ENCODE measurements at regions not wholly inside any gene's neighbourhood (a gene's known extent, or its start where the extent isn't known, plus 50 kb on each side); places are given as distances from the start of the nearest gene placed in this dataset.

DNA sequence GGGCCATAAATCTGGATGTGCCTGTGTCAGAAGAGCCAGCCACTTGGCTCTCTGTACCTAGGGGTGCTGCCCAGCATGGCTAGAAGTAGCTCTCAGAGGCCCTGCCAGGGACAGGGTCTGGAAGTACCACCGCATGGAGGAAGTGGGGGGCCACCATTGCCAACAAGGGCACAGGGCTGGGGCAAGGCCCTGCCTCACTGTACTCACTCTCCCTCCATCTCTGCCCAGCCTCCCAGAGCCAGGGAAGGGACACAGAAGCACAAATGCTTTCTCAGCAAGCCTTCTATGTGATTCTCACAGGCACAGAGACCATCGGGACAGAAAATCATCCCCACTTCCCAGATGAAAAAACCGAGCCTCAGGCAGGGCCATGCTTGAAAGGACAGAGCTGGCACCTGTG lies 138.1 kb downstream of the C5orf15 start:
- no peak for DNase-seq

DNA sequence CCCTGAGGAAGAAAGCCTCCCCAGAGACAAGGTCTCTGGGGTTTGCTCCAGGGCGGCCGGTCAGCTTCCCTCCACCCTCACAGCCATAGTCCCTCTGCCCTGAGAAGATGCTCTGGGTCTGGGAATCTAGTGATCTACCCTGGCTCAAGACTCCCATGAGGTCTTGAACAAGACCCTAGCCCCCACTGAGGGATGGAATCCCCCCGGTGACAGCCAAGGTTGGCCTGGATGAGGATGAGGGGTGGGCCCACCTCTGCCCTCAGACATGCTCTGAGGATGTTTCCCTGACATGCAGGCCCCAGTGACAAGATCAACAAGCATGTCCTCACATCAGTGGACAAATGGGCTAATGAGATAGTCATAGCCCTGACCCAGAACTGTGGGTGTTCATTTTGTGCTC lies 138.6 kb downstream of the C5orf15 start:
- DNase-seq, result no peak

DNA sequence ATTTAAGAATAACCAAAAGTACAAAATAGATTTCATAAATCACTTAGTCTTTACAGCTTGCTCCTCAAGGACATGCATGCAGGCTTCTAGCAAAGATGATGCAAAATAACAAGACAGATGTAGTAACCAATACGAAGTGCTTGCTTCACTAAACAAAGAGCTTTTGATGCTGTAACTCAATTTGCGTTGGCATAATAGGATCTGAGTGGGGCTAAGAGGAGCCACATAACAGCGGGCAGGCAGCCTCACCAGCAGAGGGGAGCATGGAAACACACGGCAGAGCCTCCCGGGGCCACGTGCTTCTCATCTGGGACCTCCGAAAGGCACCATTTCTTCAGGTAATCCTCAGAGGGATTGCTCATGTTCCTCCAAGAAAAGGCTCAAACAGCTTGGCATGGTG lies 139.7 kb downstream of the C5orf15 start:
- DNase-seq, result no peak

DNA sequence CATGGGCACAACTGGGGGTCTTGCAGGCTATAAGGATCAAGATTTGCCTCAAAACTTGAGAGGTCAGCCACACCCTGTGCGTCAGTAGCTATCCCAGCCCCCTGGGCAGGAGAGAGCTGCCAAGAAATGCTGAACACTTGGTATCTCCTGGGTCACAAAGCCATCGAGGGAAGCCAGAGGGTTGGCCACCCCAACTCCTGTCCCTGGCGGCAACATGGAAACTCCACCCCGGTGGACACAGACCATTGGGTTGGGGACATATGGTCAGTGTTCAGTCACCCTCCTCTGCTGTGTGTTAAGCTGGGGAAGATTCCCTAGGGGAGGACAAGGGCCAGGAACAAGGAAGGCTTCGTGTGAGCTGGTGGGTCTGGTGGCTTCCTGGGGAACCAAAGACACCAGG lies 140.6 kb downstream of the C5orf15 start:
- no peak for DNase-seq

DNA sequence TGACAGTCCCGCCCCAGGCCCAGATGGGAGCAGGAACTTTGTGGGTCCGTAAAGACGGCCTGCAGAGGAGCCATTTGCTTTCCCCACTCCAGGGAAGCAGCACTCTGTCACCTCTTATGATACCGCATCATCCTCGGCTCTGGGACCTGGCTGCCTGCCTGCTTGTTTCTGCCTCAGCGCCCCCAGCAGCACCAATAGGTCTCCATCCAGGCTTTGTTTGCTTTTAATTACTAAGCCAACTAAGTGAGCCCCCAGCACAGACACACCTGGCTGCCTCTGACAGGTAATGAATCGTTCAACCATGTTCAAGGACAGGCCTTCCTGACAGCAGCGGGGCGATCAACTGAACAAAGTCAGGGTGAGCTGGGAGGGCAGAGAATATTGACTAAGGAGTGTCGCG lies 141.4 kb downstream of the C5orf15 start:
- DNase-seq, result no peak

DNA sequence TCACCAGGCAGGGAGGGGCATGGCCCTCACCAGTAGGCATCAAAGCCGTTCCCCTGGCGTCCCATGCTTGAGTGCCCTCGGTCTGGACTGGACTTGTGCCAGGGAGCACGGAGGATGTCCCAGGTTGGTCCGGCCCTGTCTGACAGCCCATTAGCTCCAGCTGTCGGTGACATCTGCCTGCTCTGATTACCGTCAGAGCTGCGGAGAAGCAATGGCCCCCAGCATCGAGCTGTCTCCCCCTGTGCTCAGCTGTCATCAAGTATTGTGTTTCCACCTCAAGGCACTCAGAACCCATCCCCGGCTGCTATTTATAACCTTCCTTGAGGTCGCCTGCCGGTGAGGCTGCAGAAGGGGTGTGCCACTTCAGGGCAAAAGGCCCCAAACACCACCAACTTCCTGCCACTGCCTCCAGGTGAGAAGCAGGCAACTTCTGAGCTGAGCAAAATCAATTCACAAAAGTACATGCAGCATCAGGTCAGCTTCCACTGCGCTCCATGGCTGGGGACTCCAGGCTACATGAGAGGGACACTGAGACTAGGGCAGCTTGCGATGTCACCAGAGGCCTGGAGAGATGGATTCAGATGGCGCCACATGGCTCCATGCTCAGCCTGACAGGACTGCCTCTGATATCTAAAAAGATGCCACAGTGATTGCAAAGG lies 142.7 kb downstream of the C5orf15 start:
- no peak for DNase-seq

DNA sequence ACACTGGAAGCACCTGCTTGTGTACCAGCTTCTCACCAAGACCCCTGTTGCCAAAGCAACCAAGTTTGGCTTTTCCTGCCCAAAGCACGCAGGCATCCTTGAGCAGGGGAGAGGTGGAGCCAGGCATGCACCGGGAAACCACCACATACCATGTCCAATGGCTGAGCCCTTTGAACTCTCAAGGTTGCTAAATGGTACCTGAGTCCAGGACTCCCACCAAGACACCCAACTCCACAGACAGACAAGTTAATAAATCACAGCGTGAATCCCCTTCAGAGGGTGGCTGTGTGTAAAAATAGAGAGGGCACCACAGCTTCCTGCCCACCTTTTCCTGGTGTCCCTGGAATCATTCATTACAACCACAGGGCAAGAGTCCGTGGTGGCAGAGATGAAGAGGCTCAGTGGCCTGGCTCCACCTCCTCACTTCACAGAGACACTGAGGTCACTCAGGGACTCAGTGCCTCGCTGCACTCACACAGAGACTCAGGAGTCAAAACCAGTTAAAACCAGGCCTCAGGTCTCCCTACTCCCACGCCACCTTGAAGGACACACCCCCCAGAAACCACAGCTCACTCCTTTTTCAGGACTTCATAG lies 143.7 kb downstream of the C5orf15 start:
- DNase-seq, result no peak

DNA sequence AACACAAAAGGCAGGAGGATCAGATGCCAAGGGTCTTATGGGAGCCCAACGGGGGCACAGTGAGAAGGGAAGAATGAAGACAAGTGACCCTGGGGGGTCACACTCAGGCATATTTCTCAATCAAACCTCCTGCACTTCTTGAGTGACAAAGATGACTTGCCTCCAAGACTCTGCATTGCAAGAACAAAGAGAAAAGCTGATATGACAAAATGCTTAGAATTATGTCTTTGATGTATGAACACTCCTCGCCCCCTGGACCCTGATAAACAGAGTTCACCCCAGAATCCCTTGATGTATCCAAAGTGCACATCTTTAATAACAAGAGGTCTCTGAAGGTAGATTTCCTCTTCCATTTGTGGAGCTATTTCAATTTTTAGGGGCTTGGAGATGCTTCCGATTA lies 146.5 kb downstream of the C5orf15 start:
- DNase-seq, result no peak

DNA sequence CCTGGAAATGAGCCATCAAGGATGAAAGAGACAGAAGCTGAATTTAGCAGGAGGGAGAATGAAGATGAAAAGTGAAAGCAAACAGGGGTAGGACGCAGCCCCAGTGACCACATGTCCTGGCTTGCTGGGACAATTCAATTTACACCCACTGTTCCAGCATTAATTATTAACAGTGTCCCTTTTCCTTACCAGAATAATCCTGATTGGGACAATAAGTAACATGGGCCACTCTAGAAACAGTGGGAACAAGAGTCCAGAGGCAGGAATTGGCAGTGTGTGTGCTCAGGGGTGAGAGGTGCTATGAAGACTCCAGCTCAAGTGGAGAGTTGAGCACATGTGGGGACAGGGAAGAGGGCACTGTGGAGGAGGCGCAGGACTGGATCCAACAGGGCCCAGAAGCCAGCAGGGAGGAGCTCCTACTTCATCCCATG lies 147.1 kb downstream of the C5orf15 start:
- no peak for DNase-seq

DNA sequence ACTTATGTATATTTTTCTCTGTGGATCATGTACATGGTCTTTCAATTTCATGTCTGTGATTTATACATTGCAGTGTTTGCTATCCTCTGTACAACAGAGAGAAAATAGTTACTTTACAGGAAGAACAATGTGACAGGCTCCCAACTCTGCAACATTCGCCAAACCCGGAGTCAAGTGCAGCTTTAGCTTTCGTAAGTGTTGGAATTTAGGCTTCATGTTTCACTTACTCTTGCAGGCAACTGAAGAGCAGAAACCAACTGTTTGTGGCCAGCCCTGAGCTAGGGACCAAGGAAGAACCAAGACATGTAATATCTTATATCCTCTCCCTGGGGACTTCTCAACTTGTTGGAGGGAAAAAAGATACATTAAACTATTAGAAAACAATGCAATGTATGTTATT lies 147.9 kb downstream of the C5orf15 start:
- no peak for DNase-seq

DNA sequence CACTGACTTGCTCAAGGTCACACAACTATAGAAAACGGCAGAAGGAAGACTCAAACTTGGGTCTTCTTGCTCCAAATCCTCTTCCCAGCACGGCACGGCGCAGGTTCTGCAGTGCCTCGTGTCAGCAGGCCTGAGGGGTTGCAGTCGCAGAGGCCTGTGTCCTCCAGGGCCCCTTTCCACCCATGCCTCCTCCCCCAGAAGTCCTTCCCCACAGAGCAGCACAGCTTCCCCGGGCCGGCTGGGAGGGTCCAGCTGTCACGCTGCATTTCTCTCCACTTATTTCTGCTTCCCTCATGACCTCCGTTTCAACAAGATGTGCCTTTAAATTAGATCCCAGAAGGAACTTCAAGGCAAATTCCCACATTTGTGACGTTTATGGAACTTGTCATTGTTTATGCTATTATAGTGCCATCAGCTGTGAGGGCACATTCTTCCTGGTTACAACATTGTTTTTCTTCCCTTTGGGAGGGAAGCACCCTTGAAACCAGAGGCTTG lies 148.4 kb downstream of the C5orf15 start:
- no peak for DNase-seq

DNA sequence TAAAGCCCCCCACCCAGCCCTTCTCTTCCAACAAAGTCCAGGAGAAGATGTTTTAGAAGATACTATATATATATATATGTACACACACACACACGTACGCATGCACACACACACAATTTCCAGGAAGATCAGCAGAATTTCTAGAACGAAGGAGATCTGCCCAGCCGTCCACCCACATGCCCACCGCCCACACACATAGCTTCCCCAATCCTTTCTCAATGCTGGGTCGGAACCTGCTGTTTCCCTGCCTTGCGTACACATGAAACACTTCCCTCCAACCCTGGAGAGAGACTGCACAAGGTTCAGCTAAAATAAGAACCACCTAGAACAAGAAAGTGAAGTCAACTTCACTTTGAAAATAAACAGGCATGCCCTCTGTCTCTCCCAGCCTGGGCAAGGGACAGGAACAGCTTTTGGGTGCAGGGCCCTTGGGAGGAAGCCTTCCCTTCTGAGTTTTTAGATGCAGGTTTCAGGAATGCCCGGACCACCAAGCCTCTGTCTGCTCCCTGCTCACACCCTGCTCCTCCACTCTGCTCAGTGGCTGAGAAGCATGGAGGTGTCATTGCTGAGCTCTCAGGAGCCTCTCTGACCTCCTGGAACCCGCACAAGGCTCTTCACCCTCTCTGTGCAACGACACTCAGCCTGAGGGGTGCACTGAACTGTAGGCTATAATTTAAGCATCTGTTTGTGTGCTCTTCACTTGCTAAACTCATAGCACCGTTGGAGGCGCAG lies 149.4 kb downstream of the C5orf15 start:
- DNase-seq, result no peak

DNA sequence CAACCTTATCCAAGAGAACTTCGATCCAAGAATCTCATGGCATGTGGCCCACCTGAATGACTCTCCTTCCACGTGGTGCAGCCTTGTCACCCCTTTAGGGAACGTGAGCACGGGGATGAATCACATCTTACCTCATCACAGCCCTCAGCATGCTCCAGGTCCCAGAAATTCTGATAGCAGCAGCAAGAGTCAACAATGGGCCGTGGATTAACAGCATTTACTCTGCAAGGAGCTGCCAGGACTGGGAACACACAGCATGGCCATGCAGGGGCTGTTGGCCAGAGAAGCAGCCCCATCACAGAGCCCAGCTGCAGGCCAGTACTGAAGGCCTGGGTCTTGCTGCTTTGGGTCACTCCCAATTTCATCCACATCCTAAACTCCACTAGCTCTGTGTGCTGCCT lies 150.4 kb downstream of the C5orf15 start:
- DNase-seq, result peak in 2 of 51 donors; percentile 5 to 9

DNA sequence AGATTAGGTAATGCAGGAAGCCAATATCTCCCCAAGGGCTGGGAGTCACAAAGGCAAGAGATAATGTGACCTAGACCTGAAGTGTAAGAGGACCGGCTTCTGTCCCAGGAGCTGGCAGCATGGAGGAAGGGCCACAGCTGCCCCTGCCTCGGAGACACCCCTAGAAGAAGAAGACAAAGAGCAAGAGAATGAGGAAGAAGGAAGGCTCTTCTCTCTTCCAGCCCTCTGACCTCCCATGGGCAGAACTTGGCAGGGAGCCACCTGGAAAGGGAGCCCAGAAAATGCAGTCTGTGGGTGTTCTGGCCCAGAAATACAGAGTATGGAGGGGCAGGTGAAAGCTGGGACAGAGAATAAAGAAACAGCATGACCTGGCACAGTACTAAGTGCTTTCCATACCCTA lies 151.0 kb downstream of the C5orf15 start:
- DNase-seq, result no peak

DNA sequence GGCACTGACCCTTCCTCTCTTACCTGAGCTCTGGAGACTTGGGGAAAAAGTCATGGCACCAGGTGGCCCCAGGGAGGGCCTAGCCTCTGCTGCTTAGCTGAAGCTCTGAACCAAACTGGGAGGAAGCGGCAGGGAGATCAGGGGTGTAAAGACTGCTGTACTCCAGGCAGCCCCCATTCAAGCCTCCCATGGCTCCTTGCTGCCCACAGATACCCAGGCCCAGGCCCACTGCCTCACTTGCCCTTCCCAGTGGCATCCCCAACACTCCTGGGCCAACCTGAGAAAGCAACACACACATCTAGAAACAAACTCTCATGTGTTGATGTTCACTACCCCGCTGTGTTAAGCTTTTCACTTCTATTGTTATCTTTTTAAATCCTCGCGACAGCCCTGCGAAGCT lies 151.6 kb downstream of the C5orf15 start:
- no peak for DNase-seq

DNA sequence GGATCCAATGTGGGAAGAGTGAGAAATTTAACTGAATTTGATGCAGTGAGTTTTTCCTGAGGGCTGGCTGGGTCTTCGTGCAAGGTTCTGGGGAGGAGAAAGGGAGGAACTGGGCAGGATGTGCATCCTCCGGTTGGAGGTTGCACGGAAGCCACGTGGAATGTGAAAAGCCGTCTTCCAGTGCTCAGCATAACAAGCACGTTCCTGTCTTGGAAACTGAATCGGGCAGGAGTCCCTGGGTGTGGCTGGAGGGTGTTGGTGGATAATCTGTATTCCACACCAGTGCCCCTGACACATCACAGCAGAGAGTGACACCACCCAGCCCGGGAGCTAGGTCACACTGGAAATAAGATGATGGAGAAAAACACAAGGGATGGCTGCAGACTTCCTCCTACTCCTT lies 154.3 kb downstream of the C5orf15 start:
- no peak for DNase-seq

DNA sequence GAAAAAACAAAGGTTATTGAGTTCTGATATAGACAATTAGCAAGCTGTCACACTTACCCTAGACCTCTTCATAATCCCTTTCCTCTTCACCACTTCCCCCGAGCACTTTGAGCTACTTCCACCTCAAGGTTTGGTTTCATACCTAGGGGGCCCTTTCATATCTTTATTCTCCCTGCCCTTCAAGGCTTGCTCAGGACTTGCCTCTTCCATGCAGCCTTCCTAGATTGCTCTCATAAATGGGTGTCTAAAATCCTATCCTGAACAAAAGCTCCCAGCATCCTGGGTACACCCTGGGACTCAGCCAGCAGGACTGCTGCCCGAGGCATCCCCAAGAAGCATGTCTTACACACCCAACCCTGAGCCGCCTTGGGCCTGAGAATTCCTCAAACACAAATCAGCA lies 157.3 kb downstream of the C5orf15 start:
- no peak for DNase-seq

DNA sequence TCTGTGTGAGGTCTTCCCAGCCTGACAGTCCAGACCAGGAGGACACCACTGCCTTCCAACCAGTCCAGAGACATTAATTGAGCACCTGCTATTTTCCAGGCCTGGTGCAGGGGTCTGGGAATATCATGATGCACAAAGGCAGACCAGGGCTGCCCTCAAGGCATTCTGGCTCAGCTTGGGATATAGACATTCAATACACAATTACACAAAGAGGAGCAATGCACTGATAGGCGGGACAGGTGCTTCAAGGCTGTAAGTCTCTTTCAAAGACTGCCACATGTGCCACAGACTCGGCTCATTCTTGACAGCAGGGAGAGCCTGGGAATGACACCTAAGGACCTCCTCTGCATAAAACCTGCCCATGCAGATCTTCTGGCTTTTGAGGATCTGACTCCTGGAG lies 158.6 kb downstream of the C5orf15 start:
- no peak for DNase-seq

DNA sequence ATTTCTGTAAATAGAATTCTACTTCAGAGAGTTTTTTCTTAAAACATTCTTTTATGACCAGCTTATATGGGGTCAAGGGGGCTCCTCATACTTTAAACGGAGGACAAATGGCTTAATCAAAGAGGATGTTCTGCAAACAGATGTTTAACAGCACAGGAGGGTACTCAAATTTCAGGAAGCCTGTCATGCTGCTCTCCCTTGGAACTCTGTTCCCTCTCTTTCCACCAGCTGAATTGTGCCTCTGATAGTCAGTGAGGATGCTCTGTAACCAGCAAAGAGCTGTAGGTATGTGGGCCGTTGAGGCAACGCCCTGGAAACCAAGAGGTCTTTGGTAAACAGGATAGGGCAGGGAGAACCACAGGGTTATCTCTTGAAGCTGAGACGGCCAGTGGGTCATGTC lies 161.1 kb downstream of the C5orf15 start:
- no peak for DNase-seq

DNA sequence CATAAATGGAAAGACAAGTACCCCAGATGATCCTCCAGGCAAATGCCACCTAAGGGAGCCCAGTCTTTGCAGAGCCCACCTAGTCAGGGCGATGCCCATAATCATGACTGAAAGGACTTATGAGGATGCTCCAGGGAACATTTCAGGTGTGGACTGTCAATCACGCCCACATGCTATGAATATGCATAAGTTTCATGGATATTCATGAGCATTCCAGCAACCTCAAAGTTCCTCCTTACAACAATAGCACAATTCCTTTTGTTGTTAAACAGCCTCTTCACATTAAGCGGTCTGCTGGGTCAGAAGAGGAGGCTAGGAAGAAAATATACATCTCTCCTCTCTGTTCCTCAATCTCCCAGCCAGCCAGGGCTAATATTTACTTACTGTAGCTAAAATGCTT lies 161.6 kb downstream of the C5orf15 start:
- no peak for DNase-seq

DNA sequence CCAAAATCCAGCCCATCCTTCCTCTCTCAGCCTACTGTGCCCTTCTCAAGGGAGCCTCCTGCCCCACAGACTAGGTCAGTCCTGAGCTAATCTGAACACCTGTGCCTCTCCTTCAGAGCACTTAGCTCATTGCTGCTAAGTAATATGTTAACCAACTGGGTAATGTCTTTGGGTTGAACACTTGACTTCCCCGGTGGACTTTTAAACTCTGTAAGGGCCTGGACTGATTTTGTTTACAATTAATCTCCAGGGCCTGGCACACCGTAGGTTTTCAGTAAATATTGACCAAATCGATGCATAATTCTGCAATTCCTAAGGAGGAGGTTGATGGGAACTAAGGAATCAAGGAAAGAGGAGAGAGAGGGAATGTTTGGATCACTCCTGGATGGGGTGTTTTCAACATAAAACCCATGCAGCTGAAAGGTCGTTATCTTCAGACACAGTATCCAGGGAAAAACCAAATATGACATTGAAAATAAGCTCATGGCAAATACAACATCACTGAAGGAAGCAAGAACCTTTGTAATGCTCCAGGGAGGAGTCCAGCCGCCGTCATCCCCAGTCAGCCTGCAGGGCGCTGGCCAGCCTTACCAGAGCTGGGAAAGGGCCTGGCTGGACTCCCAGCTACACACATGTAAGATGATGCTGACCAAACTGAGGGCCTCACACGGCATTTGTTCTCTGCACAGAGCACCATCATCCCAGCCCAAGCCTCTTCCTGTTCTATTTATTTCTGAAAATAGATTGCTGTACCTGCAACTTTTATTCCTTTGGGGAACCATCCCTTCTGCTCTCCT lies 166.3 kb downstream of the C5orf15 start:
- no peak for DNase-seq

DNA sequence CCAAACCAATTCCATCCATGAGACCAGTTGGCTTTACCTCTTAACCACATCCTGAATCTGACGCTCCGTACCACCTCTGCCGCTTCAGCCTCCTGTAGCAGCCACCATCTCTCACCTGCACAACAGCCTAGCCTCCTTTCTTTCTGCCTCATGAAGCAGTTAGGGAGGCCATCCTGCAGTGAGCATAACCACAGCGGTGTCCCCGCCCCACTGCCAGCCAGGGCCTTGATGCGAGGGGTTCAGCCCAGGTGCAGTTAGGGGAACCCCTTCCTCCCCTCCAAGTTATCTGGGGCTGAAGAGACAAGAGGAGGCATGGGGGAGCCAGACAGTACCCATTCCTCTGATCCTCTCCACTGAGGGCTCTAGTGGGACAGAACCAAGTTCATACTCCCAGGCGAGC lies 167.0 kb downstream of the C5orf15 start:
- no peak for DNase-seq

Data from hypothalamus (tissue), 51 donors.